Vagina (tissue), 2 donors: ENCODE measurements at regions not wholly inside any gene's neighbourhood (a gene's known extent, or its start where the extent isn't known, plus 50 kb on each side); places are given as distances from the start of the nearest gene placed in this dataset.

Experiments
- POLR2A ChIP-seq, 2 donors: fragments of 450-650 bp; IDR thresholded peaks; one replicate each; pipeline ENCODE4 v1.6.1; 2017; ENCODE audit warnings: antibody characterized with exemption in 2 of 2, mild to moderate bottlenecking in 2 of 2, moderate library complexity in 2 of 2
- TF ChIP-seq, protein P1 (sequence below), 3 experiments: fragments of 450-650 bp in 2 of 3; fragments of 200-600 bp in 1 of 3; sonication (generic) in 1 of 3; IDR thresholded peaks; one replicate each; pipeline ENCODE4 v1.5.1; 2017 to 2019; ENCODE audit warnings: antibody characterized with exemption in 3 of 3, mild to moderate bottlenecking in 2 of 3, moderate library complexity in 2 of 3

DNA sequence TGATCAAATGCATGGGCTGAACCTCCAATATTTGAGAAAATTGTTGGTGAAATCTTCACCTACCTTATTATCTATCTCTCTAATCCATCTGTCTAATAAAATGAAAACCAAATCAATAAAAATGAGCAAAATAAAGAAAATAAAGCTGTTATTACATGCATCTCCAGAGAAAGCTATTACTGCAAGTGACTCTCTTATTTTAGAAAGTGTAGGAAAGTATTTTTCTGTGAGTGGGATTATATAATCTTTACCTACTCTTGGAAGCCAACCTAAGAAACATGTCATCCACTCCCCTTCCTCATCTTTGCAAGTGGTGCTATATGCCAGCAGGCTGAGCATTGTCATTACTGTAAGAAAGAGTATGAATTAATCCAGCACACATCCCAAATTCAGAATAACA, 191.5 kb upstream of the RFC3 start:
- TF ChIP-seq, protein P1, sequence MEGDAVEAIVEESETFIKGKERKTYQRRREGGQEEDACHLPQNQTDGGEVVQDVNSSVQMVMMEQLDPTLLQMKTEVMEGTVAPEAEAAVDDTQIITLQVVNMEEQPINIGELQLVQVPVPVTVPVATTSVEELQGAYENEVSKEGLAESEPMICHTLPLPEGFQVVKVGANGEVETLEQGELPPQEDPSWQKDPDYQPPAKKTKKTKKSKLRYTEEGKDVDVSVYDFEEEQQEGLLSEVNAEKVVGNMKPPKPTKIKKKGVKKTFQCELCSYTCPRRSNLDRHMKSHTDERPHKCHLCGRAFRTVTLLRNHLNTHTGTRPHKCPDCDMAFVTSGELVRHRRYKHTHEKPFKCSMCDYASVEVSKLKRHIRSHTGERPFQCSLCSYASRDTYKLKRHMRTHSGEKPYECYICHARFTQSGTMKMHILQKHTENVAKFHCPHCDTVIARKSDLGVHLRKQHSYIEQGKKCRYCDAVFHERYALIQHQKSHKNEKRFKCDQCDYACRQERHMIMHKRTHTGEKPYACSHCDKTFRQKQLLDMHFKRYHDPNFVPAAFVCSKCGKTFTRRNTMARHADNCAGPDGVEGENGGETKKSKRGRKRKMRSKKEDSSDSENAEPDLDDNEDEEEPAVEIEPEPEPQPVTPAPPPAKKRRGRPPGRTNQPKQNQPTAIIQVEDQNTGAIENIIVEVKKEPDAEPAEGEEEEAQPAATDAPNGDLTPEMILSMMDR (IDR thresholded peaks at IDR 0.05), result no peak
- TF ChIP-seq POLR2A (IDR thresholded peaks at IDR 0.05), result no peak
